ENCODE measurements at regions not wholly inside any gene's neighbourhood (a gene's known extent, or its start where the extent isn't known, plus 50 kb on each side); places are given as distances from the start of the nearest gene placed in this dataset.

GRCh38 chr20:12410783-12411182 is 493.1 kb downstream of the BTBD3 start:
- CTCF ChIA-PET = no interaction called here

More at GRCh38 chr20:12410783-12411182, 493.1 kb downstream of the BTBD3 start:
- no peaks in the 10 kb centered on the region for H3K36me3 ChIP-seq (ENCODE audit: control insufficient read depth in 2 of 2, extremely low read depth in 1 of 2, insufficient read depth in 2 of 2, low read length in 2 of 2)
- H3K79me2 ChIP-seq (ENCODE audit: control insufficient read depth, insufficient read depth, low read length) = no peaks in the 10 kb centered on the region
- intact Hi-C loops (cut with micrococcal nuclease) (no loop called here), dilution Hi-C loops (cut with MboI; ENCODE audit: extremely low pct_ligation_motif_present, low sequenced_read_pairs) (no loop called here)
- H3K9ac ChIP-seq (replicated peaks; ENCODE audit: extremely low read depth, insufficient read depth, low read length) = no peak overlapping the region
- H3K4me3 ChIP-seq (replicated peaks in 1 of 3; ENCODE audit: insufficient read depth in 1 of 3, low read depth in 1 of 3, low read length in 3 of 3) = no peak overlapping the region
- H4K20me1 ChIP-seq (replicated peaks; ENCODE audit: control insufficient read depth, extremely low read depth, insufficient read depth, low read length) = no peaks in the 10 kb centered on the region
- no peak for TF ChIP-seq MYC (IDR thresholded peaks at IDR 0.05; ENCODE audit: low read depth, low read length)
- TF ChIP-seq FOS (IDR thresholded peaks at IDR 0.05; ENCODE audit: borderline replicate concordance, insufficient read depth, low read length) = no peak
- TF ChIP-seq POLR2A (IDR thresholded peaks at IDR 0.05; ENCODE audit: low read depth, low read length) = no peak
- no peak for TF ChIP-seq CTCF (IDR thresholded peaks at IDR 0.05; ENCODE audit: extremely low read depth in 1 of 2, insufficient read depth in 1 of 2, low read depth in 1 of 2, low read length in 2 of 2)
- TF ChIP-seq JUN (IDR thresholded peaks at IDR 0.05; ENCODE audit: borderline replicate concordance, insufficient read depth, insufficient read length, low read depth) = no peak
- TF ChIP-seq POLR2AphosphoS5 (IDR thresholded peaks at IDR 0.05; ENCODE audit: insufficient read depth, low read depth, low read length) = no peak
- TF ChIP-seq EZH2 (IDR thresholded peaks at IDR 0.05; ENCODE audit: borderline replicate concordance, low read depth, low read length, severe bottlenecking) = no peak
- TF ChIP-seq MAX (IDR thresholded peaks at IDR 0.05; ENCODE audit: insufficient read depth, insufficient read length) = no peak
- no peak for TF ChIP-seq GATA2 (IDR thresholded peaks at IDR 0.05; ENCODE audit: insufficient read depth, insufficient read length, low read depth, low read length)
- H3K9me1 ChIP-seq (replicated peaks; ENCODE audit: control insufficient read depth, extremely low read depth, insufficient read depth, low read length) = no peaks in the 10 kb centered on the region
- no peak overlapping the region for H2AFZ ChIP-seq (ENCODE audit: low read depth, low read length)
- no peaks in the 10 kb centered on the region for H3K4me1 ChIP-seq (ENCODE audit: control insufficient read depth, extremely low read depth, insufficient read depth, low read length)
- no peak overlapping the region for H3K27ac ChIP-seq (ENCODE audit: insufficient read depth, low read depth, low read length)
- POLR2A ChIA-PET = no interaction called here
- no TSS peak for BruUV-seq (replicated peaks)
- H3K27me3 ChIP-seq (ENCODE audit: control insufficient read depth in 2 of 2, insufficient read depth in 2 of 2, low read length in 2 of 2) = no peaks in the 10 kb centered on the region
- no peaks in the 10 kb centered on the region for H3K9me3 ChIP-seq (replicated peaks; ENCODE audit: control insufficient read depth, insufficient read depth, low read length)
- FAIRE-seq (no peak), DNase-seq (ENCODE audit: low read depth, low spot score) (no peak)
- H3K4me2 ChIP-seq (ENCODE audit: insufficient read depth, low read length) = no peak overlapping the region
